ENCODE measurements at regions not wholly inside any gene's neighbourhood (a gene's known extent, or its start where the extent isn't known, plus 50 kb on each side); places are given as distances from the start of the nearest gene placed in this dataset.
"Not testable (repeated sequence)": the region's sequence is repeated elsewhere in the genome, so short reads cannot be mapped to it uniquely, and the experiment has no call there.

DNA sequence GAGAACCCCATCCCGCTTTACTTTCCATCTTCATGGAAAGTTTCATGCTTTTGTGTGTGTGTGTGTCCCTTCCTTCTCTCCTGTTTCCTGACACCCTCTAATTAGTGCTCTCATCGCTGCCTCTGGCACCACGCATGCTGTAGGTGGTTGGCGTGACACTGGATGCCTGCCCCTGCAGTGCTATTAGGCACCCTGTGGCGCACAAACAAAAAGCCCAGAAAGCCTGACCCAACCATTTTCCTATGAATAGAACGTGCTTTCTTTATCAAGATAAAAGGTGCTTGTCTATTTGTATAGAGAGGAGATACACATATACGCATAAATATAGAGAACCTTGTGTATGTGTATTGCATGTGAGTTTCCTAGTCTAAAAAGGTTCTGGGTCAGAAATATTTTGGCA, 120.8 kb upstream of the CDCA7L start:
- Mint-ChIP-seq H3K9me3 (no peaks in the 10 kb centered on the region), H3K4me1 (ENCODE audit: low read depth in 2 of 2) (no peaks in the 10 kb centered on the region), H3K36me3 (no peaks in the 10 kb centered on the region), H3K27me3 (peaks cover 13 to 35% of the 10 kb centered on the region in 2 donors), H3K27ac (no peak overlapping the region), H3K4me3 (no peak overlapping the region)
- DNase-seq (ENCODE audit: low spot score) (no peak), ATAC-seq (no peak)

DNA sequence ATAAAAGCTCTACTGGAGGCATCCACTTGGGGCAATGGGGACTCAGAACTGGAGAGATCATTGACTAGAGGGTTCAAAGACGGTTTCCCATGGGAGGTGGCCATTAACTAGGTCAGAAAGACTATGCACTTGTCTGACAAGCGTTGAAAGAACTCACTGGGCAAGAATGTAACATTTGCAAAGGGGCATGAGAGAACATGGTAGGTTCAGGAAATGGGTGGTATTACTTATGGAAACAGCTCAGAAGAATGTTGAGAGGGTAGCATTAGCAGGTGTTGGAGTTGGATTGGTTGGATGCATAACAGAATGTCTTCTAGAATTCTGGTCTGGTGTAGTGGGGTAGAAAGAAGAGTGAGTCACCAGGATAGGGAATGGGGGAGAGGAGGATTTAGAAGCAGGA, 119.1 kb upstream of the CDCA7L start:
- ATAC-seq, result no peak
- no peak for DNase-seq (ENCODE audit: low spot score)
- Mint-ChIP-seq H3K9me3 (no peaks in the 10 kb centered on the region), H3K27ac (no peak overlapping the region), H3K27me3 (peaks cover 16 to 38% of the 10 kb centered on the region in 2 donors), H3K4me3 (no peak overlapping the region), H3K4me1 (ENCODE audit: low read depth in 2 of 2) (no peaks in the 10 kb centered on the region), H3K36me3 (no peaks in the 10 kb centered on the region)

GRCh38 chr7:22061775-22062174, 116.1 kb upstream of the CDCA7L start:
- ATAC-seq, result no peak
- no peaks in the 10 kb centered on the region for H3K9me3 Mint-ChIP-seq
- H3K4me1 Mint-ChIP-seq (ENCODE audit: low read depth in 2 of 2), result no peaks in the 10 kb centered on the region
- no peak overlapping the region for H3K4me3 Mint-ChIP-seq
- no peak for DNase-seq (ENCODE audit: low spot score)
- no peak overlapping the region for H3K27ac Mint-ChIP-seq
- H3K36me3 Mint-ChIP-seq, result no peaks in the 10 kb centered on the region
- H3K27me3 Mint-ChIP-seq, result peaks cover 16 to 19% of the 10 kb centered on the region in 2 donors

DNA sequence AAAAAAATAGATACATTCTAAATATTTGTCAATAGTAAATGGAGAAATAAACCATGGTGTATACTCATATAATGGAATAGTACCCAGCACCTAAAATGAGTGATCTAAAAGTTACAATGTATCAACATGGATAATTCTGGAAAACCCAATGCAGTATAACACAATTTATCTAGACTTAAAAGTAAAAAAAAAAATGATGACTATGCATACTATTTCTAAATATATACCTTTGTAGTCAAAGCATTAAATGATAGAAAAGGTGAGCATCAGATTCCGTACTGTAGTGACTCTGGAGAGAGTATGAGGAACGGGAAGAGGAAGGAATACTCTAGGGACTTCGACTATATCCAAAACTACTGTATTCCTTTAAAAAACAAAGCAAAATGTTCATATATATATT, 115.2 kb upstream of the CDCA7L start:
- H3K27ac Mint-ChIP-seq, result no peak overlapping the region
- DNase-seq (ENCODE audit: low spot score) (no peak), ATAC-seq (no peak)
- no peaks in the 10 kb centered on the region for H3K36me3 Mint-ChIP-seq
- no peaks in the 10 kb centered on the region for H3K4me1 Mint-ChIP-seq (ENCODE audit: low read depth in 2 of 2)
- peaks cover 19 to 20% of the 10 kb centered on the region in 2 donors for H3K27me3 Mint-ChIP-seq
- H3K9me3 Mint-ChIP-seq, result no peaks in the 10 kb centered on the region
- H3K4me3 Mint-ChIP-seq, result no peak overlapping the region

- no peak overlapping the region for H3K4me3 Mint-ChIP-seq
- no peak for DNase-seq (ENCODE audit: low spot score)
- no peaks in the 10 kb centered on the region for H3K9me3 Mint-ChIP-seq
- H3K27ac Mint-ChIP-seq, result no peak overlapping the region
- H3K36me3 Mint-ChIP-seq, result no peaks in the 10 kb centered on the region
- peaks cover 23 to 26% of the 10 kb centered on the region in 2 donors for H3K27me3 Mint-ChIP-seq
- H3K4me1 Mint-ChIP-seq (ENCODE audit: low read depth in 2 of 2), result no peaks in the 10 kb centered on the region
- no peak for ATAC-seq
These were observed 114.5 kb upstream of the CDCA7L start for GRCh38 chr7:22060197-22060596.

DNA sequence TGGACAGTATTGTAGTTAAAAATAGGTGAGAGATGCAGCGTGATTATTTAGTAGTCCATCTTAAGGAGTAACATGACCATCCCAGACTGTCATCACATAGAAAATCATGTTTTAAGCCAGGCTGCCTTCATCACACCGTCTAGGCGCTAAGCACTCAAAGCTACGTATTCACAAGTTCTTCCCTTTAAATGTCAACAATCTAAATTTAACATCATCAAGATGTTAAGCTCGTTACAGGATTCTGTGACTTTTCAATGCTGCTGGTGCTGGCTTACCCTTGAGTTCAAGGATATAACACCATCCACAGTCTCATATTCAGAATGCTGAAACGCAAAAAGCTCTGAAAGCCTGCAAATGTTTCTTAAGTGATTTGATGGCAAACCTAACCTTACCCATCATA, 109.5 kb upstream of the CDCA7L start:
- Mint-ChIP-seq H3K4me3 (no peak overlapping the region), H3K27ac (no peak overlapping the region), H3K9me3 (no peaks in the 10 kb centered on the region), H3K36me3 (no peaks in the 10 kb centered on the region), H3K27me3 (peaks cover 28 to 31% of the 10 kb centered on the region in 2 donors), H3K4me1 (ENCODE audit: low read depth in 2 of 2) (no peaks in the 10 kb centered on the region)
- DNase-seq (ENCODE audit: low spot score) (no peak), ATAC-seq (no peak)

GRCh38 chr7:22052674-22053365, 107.1 kb upstream of the CDCA7L start:
- no peak overlapping the region for H3K4me3 Mint-ChIP-seq
- H3K27me3 Mint-ChIP-seq, result peaks cover 32 to 42% of the 10 kb centered on the region in 2 donors
- H3K4me1 Mint-ChIP-seq (ENCODE audit: low read depth in 2 of 2), result no peaks in the 10 kb centered on the region
- no peaks in the 10 kb centered on the region for H3K36me3 Mint-ChIP-seq
- H3K27ac Mint-ChIP-seq, result no peak overlapping the region
- DNase-seq (ENCODE audit: low spot score), result no peak
- no peaks in the 10 kb centered on the region for H3K9me3 Mint-ChIP-seq
- ATAC-seq, result no peak

- Mint-ChIP-seq H3K9me3 (no peaks in the 10 kb centered on the region), H3K27me3 (peaks cover 33 to 44% of the 10 kb centered on the region in 2 donors), H3K4me1 (ENCODE audit: low read depth in 2 of 2) (no peaks in the 10 kb centered on the region), H3K36me3 (no peaks in the 10 kb centered on the region), H3K27ac (no peak overlapping the region), H3K4me3 (no peak overlapping the region)
- no peak for ATAC-seq
- no peak for DNase-seq (ENCODE audit: low spot score)
These were observed 106.4 kb upstream of the CDCA7L start for GRCh38 chr7:22051886-22052673.

DNA sequence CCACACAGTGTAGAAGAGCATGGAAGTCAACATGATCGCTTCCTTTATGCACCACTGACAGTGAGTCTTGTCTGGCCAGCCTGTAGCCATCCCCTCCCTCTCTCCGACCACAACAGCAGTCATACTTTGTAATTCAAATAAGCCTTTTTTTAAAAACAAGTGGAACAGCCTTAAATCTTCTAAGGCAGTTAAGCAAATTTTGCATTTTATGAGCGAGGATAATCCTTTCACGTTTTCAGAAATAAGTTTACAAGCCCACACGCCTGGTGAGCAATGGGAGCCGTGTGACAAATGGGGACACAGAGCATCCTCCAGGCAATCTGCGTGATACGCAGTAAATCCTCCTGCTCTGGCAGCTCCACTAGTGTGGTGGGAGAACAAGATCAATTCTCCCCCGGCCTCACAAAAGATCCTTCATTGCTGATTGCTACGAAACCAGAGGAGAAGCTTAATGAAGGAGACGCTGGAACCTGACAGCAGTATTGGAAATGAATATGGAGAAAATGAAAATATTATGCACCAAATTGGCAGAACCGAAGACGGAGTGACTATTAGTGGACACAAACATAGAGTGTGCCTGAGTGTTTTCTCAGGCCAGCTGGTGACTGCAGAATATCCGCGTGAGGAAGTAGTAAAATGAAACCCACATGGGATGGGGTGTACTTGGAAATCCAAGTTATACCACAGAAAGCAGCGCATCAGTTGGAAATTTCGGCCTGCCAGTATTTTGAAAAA, 104.2 kb upstream of the CDCA7L start:
- no peaks in the 10 kb centered on the region for H3K36me3 Mint-ChIP-seq
- H3K9me3 Mint-ChIP-seq, result no peaks in the 10 kb centered on the region
- ATAC-seq (no peak), DNase-seq (ENCODE audit: low spot score) (no peak)
- H3K4me1 Mint-ChIP-seq (ENCODE audit: low read depth in 2 of 2), result no peaks in the 10 kb centered on the region
- H3K27ac Mint-ChIP-seq, result no peak overlapping the region
- peaks cover 23 to 38% of the 10 kb centered on the region in 2 donors for H3K27me3 Mint-ChIP-seq
- H3K4me3 Mint-ChIP-seq, result no peak overlapping the region

DNA sequence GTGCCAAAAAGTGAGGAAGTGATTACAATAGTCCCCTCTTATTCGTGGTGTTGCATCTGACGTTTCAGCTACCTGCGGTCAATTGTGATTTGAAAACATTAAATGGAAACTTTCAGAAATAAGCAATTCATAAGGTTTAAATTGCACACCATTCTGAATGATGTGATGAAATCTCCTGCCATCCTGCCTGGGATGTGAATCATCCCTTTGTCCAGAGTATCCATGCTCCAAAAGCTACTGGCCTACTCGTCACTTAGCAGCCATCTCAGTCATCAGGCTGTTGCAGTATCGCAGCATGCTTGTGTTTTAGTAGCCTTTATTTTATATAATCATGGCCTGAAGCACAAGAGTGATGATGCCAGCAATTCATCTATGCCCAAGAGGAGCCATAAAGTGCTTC, 97.7 kb upstream of the CDCA7L start:
- DNase-seq (ENCODE audit: low spot score), result no peak
- no peak overlapping the region for H3K4me3 Mint-ChIP-seq
- peaks cover 14 to 31% of the 10 kb centered on the region in 2 donors for H3K27me3 Mint-ChIP-seq
- H3K36me3 Mint-ChIP-seq, result no peaks in the 10 kb centered on the region
- no peaks in the 10 kb centered on the region for H3K4me1 Mint-ChIP-seq (ENCODE audit: low read depth in 2 of 2)
- H3K27ac Mint-ChIP-seq, result no peak overlapping the region
- ATAC-seq, result no peak
- H3K9me3 Mint-ChIP-seq, result no peaks in the 10 kb centered on the region

- Mint-ChIP-seq H3K4me1 (ENCODE audit: low read depth in 2 of 2) (no peaks in the 10 kb centered on the region), H3K27me3 (peaks cover 12 to 27% of the 10 kb centered on the region in 2 donors), H3K9me3 (no peaks in the 10 kb centered on the region), H3K36me3 (no peaks in the 10 kb centered on the region), H3K27ac (no peak overlapping the region), H3K4me3 (no peak overlapping the region)
- DNase-seq (ENCODE audit: low spot score) (no peak), ATAC-seq (no peak)
These were observed 95.4 kb upstream of the CDCA7L start for GRCh38 chr7:22040923-22041595.

- H3K27me3 Mint-ChIP-seq, result peaks cover 13 to 19% of the 10 kb centered on the region in 2 donors
- no peak overlapping the region for H3K27ac Mint-ChIP-seq
- H3K4me3 Mint-ChIP-seq, result no peak overlapping the region
- no peaks in the 10 kb centered on the region for H3K9me3 Mint-ChIP-seq
- DNase-seq (ENCODE audit: low spot score) (no peak), ATAC-seq (no peak)
- no peaks in the 10 kb centered on the region for H3K36me3 Mint-ChIP-seq
- no peaks in the 10 kb centered on the region for H3K4me1 Mint-ChIP-seq (ENCODE audit: low read depth in 2 of 2)
These were observed 94.0 kb upstream of the CDCA7L start for GRCh38 chr7:22039670-22040069.

- not testable (repeated sequence) for DNase-seq (ENCODE audit: low spot score); ATAC-seq; H3K9me3 Mint-ChIP-seq; H3K4me3 Mint-ChIP-seq; H3K36me3 Mint-ChIP-seq; H3K4me1 Mint-ChIP-seq (ENCODE audit: low read depth in 2 of 2); H3K27me3 Mint-ChIP-seq; H3K27ac Mint-ChIP-seq
These were observed 86.7 kb upstream of the CDCA7L start for GRCh38 chr7:22032356-22032755.
